ENCODE measurements at regions not wholly inside any gene's neighbourhood (a gene's known extent, or its start where the extent isn't known, plus 50 kb on each side); places are given as distances from the start of the nearest gene placed in this dataset.
A peak's percentile ranks its signal among the peaks of the same experiment; 100 is the strongest.
"Not testable (repeated sequence)": the region's sequence is repeated elsewhere in the genome, so short reads cannot be mapped to it uniquely, and the experiment has no call there.

DNA sequence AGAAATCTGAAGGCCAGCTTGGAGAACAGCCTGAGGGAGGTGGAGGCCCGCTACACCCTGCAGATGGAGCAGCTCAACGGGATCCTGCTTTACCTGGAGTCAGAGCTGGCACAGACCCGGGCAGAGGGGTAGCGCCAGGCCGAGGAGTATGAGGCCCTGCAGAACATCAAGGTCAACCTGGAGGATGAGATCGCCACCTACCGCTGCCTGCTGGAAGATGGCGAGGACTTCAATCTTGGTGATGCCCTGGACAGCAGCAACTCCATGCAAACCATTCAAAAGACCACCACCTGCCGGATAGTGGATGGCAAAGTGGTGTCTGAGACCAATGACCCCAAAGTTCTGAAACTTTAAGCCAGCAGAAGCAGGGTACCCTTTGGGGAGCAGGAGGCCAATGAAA, 318.4 kb downstream of the ZFHX3 start:
- H3K27ac ChIP-seq = not testable (repeated sequence)

DNA sequence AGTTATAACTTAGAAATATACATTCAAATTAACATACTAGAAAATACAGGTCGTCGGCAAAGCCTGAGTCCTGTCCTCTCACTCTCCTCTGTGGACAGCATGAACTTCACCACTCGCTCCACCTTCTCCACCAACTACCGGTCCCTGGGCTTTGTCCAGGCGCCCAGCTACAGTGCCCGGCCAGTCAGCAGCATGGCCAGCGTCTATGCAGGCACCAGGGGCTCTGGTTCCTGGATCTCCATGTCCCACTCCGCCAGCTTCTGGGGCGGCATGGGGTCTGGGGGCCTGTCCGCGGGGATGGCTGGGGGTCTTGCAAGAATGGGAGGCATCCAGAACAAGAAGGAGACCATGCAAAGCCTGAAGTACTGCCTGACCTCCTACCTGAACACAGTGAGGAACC, 319.4 kb downstream of the ZFHX3 start:
- H3K27ac ChIP-seq = no peak overlapping the region
- TF ChIP-seq, protein P1, sequence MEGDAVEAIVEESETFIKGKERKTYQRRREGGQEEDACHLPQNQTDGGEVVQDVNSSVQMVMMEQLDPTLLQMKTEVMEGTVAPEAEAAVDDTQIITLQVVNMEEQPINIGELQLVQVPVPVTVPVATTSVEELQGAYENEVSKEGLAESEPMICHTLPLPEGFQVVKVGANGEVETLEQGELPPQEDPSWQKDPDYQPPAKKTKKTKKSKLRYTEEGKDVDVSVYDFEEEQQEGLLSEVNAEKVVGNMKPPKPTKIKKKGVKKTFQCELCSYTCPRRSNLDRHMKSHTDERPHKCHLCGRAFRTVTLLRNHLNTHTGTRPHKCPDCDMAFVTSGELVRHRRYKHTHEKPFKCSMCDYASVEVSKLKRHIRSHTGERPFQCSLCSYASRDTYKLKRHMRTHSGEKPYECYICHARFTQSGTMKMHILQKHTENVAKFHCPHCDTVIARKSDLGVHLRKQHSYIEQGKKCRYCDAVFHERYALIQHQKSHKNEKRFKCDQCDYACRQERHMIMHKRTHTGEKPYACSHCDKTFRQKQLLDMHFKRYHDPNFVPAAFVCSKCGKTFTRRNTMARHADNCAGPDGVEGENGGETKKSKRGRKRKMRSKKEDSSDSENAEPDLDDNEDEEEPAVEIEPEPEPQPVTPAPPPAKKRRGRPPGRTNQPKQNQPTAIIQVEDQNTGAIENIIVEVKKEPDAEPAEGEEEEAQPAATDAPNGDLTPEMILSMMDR (conservative IDR thresholded peaks at IDR 0.05) = no peak
- TF ChIP-seq ZFX (IDR thresholded peaks at IDR 0.05) = no peak

DNA sequence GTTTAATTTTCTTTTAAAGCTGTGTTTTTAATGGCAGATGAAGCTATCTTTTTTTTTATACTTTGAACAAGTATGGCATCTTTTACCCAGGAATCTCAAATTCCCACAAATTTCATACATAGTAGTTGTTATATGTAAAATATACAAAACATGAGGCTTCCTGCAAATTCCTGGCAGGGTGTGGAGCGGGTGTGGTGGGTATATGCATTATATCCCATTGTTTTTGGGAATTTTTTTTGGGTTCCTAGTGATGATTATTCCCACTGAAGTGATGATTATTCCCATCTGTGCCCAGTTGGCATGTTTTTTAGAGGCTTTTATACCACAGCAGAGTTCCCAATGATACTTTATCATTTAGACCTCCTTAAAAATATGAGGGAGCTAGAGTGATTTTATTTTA, 320.4 kb downstream of the ZFHX3 start:
- H3K27ac ChIP-seq = no peak overlapping the region
- TF ChIP-seq, protein P1 (conservative IDR thresholded peaks at IDR 0.05) = no peak
- no peak for TF ChIP-seq ZFX (IDR thresholded peaks at IDR 0.05)

DNA sequence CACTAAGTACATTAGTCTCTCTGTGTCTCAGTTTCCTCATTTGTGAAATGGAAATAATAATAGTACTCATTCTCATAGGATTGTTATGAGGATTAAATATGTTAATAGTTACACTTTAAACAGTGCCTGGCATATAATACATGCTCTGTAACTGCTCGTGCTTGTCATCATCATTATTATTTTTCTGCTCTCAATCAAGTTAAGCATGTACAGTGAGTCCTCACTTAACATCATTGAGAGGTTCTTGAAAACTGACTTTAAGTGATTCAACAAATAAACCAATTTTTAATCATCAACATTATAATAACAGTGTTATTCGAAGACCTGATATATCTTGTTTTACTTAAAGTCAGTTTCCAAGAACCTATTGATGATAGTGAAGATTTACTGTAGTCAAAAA, 322.3 kb downstream of the ZFHX3 start:
- no peak overlapping the region for H3K27ac ChIP-seq
- TF ChIP-seq, protein P1 (conservative IDR thresholded peaks at IDR 0.05) = no peak
- no peak for TF ChIP-seq ZFX (IDR thresholded peaks at IDR 0.05)

DNA sequence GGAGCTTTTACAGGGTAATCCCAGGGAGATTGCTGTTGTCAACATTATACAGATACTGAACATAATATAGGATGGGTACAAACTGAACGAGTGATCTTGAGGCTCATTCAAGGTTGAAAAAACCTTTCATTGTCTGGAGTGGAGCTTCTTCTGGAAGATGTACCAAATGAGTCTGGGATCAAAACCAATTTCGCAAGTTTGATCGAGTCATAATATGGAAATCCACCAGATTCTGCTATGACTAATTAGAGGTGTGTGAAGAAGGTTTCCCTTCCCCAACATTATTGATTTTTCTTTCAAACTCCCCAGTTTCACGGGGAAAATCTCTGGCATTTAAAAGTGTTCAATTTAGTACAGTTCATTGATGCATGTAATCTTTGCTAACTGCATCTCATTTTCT, 324.1 kb downstream of the ZFHX3 start:
- TF ChIP-seq, protein P1 (conservative IDR thresholded peaks at IDR 0.05) = no peak
- TF ChIP-seq ZFX (IDR thresholded peaks at IDR 0.05) = no peak
- no peak overlapping the region for H3K27ac ChIP-seq

DNA sequence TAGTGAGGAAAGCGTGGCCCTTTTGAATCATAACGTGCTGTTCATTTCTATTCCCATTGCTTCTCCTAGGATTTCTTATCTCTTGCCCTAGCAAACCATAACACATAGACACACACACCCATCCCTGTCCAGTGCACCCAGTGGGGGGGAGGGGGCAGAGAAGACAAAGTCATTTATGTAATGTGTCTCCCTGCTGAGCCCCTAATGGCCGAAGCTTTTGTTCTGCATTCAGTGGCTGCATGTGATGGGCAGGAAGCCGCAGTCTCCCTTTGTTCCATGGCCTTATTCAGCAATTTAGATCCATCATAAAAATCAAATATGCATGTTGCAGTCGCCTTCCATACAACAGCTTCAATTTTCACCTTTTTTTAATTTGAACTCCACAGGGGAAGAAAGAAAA, 325.4 kb downstream of the ZFHX3 start:
- TF ChIP-seq ZFX (IDR thresholded peaks at IDR 0.05) = no peak
- TF ChIP-seq, protein P1 (conservative IDR thresholded peaks at IDR 0.05) = no peak
- H3K27ac ChIP-seq = no peak overlapping the region

DNA sequence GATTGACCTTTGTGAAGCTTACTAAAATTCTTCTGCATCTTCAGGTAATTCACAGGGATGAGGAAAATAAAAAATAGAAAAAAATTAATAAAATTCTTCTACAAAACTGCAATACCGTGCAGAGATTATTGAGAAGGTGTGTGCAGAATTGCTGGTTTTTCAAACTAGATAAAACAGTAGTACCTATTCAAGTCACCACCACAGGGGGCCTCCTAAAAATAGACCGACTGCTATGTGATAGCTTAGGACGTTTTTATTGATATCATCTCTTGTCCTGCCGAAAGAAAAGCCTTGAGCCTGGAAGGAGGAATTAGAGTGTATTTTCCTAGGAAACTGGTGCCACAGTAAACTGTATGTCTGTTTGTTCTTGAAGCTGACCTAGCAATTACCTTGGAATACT, 325.9 kb downstream of the ZFHX3 start:
- H3K27ac ChIP-seq = no peak overlapping the region
- TF ChIP-seq, protein P1 (conservative IDR thresholded peaks at IDR 0.05) = peak; percentile 19
- TF ChIP-seq ZFX (IDR thresholded peaks at IDR 0.05) = no peak

DNA sequence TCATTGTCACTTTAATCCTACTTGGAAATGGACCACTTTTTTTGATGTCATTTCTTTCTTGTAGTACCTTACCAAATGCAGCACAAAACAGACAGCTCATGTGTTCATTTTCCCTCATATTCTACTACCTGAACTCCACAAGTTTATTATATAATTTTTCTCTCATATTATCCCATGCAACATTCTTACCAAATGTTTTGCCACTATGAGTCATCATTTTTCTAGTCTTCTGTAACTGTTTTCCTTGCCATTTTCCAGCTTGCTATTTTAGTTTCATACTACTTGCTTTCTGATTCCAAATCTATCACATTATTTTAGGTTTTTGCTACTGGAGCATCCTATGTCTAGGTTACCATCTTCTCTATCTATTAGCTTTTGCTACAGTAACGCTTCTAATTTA, 332.7 kb downstream of the ZFHX3 start:
- no peak for TF ChIP-seq ZFX (IDR thresholded peaks at IDR 0.05)
- TF ChIP-seq, protein P1 (conservative IDR thresholded peaks at IDR 0.05) = no peak
- H3K27ac ChIP-seq = no peak overlapping the region

Measured in C4-2B (cell line).